ENCODE measurements at regions not wholly inside any gene's neighbourhood (a gene's known extent, or its start where the extent isn't known, plus 50 kb on each side); places are given as distances from the start of the nearest gene placed in this dataset.

DNA sequence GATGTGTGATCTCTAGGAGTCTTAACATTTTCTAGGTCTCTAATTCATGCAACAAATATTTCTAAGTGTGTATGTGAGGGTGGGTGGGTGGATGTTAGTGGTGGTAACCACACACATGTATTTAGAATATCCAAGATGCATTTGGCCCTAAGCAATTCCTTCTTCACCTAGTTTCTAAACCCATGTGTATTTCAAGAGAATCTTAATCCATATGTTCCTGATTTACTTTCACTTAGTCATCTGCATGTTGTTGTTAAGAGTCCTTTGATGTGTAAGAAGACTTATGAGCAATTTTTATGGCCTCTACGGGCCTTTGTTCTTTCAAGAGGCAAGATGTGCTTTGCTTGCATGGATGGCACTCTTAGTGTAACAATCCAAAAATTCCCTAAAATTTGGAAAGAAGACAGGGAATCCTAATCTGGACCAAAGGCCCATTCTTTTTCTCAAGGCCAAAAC is 282.6 kb downstream of the SPATA31D1 start:
- ATAC-seq (no peak), DNase-seq (no peak)
- Mint-ChIP-seq H3K27ac (no peak overlapping the region), H3K27me3 (no peaks in the 10 kb centered on the region), H3K4me3 (no peak overlapping the region), H3K9me3 (no peaks in the 10 kb centered on the region), H3K4me1 (no peaks in the 10 kb centered on the region)

DNA sequence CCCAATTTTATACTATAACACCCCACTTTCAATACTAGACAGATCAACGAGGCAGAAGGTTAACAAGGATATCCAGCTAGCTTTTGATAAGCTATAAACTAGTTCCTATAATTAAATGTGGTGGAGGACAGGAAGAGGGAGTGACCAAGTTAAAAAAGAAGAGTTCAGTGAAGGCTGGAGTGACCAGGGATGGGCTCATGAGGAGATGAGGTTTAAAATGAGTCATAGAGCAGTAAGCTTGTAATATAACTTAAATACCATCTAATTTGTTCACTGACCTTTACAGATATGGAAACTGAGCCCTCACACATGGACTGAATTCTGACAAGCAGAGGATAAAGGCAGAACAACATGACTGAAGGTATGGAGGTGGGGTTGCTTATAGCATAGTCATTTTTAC is 284.5 kb downstream of the SPATA31D1 start:
- no peak overlapping the region for H3K4me3 Mint-ChIP-seq
- no peaks in the 10 kb centered on the region for H3K27me3 Mint-ChIP-seq
- DNase-seq (no peak), ATAC-seq (no peak)
- H3K9me3 Mint-ChIP-seq = peaks cover 0 to 6% of the 10 kb centered on the region in 2 donors
- H3K27ac Mint-ChIP-seq = no peak overlapping the region
- no peaks in the 10 kb centered on the region for H3K4me1 Mint-ChIP-seq

GRCh38 chr9:82275258-82275927 is 286.8 kb downstream of the SPATA31D1 start:
- H3K27ac Mint-ChIP-seq = no peak overlapping the region
- H3K4me3 Mint-ChIP-seq = no peak overlapping the region
- H3K9me3 Mint-ChIP-seq = peaks cover 0 to 6% of the 10 kb centered on the region in 2 donors
- no peaks in the 10 kb centered on the region for H3K27me3 Mint-ChIP-seq
- H3K4me1 Mint-ChIP-seq = no peaks in the 10 kb centered on the region
- no peak for DNase-seq
- ATAC-seq = no peak

DNA sequence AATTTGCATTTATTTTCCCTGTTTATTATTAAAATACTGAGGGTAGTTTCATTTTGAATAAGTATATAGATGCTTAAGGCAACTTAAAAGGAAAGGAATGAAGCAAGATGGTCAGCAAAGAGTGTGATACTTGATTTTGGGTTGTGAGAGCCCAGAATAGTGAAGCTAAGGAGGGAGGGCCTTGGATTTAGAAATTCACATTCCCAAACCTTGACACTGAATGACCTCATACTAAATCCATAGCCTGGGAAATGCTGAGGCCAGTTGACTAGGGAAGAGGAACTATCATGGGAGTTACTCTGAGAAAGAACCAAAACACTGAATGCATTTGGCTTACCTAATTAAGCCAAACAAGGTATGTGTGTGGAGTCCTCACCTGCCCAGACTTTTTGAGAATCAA is 292.5 kb downstream of the SPATA31D1 start:
- Mint-ChIP-seq H3K4me1 (no peaks in the 10 kb centered on the region), H3K4me3 (no peak overlapping the region), H3K27me3 (no peaks in the 10 kb centered on the region), H3K27ac (no peak overlapping the region), H3K9me3 (peaks cover 11 to 16% of the 10 kb centered on the region in 2 donors)
- ATAC-seq (no peak), DNase-seq (no peak)

DNA sequence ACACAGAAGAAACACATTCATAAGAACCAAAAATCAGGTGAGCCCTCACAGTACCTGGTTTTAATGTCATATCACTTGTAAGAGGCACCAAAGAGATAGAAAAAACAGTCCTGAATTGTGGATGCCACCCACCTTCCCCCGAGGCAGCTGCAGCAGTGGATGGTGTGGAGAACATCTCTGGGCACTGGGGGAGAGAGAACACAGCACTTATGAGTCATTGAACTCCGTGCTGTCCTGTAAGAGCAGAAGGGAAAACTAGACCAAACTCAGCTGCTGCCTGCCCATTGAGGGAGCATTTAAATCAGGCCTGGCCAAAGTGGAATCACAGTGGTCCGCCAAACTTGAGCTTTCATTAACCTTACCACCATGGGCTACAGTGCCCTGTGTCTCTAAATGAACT is 296.2 kb downstream of the SPATA31D1 start:
- ATAC-seq (no peak), DNase-seq (no peak)
- Mint-ChIP-seq H3K4me1 (no peaks in the 10 kb centered on the region), H3K27ac (no peak overlapping the region), H3K4me3 (no peak overlapping the region), H3K9me3 (peaks cover 15 to 18% of the 10 kb centered on the region in 2 donors), H3K27me3 (no peaks in the 10 kb centered on the region)

DNA sequence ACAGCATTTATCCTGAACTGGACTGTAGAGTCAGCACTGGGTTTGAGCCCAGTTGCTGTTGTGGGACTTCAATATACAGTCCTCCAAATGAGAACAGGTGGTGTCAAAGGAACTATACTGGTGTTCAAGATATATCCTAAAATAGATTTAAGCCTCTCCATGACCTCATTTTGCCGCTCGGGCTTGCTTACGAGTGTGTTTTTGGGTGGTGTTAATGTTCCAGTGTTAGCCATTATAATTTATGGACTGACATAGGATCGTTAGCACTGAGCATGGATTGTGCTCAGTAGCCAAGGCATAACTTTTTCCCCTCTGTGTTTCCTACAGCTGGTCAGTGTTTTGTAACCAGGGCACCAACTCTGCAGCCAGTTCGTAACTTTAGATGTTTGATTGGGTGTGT is 306.6 kb downstream of the SPATA31D1 start:
- ATAC-seq = no peak
- H3K4me3 Mint-ChIP-seq = no peak overlapping the region
- H3K27ac Mint-ChIP-seq = no peak overlapping the region
- DNase-seq = no peak
- H3K4me1 Mint-ChIP-seq = no peaks in the 10 kb centered on the region
- H3K9me3 Mint-ChIP-seq = peaks cover 9 to 13% of the 10 kb centered on the region in 2 donors
- no peaks in the 10 kb centered on the region for H3K27me3 Mint-ChIP-seq

DNA sequence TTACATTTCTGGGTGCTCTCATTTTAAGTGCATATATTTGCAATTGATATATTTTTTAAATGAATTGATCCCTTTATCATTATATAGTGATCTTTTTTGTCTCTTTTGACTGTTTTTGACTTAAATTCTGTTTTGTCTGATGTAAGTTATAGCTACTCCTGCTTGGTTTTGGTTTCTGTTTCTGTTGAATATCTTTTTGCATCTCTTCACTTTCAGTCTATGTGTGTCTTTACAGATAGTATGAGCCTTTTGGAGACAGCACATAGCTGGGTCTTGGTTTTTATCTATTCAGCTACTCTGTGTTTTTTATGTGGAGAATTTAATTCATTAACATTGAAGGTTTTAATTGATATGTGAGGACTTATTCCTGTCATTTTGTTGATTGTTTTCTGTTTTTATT is 311.3 kb downstream of the SPATA31D1 start:
- no peaks in the 10 kb centered on the region for H3K4me1 Mint-ChIP-seq
- DNase-seq = no peak
- H3K27me3 Mint-ChIP-seq = no peaks in the 10 kb centered on the region
- peaks cover 15 to 16% of the 10 kb centered on the region in 2 donors for H3K9me3 Mint-ChIP-seq
- no peak for ATAC-seq
- H3K27ac Mint-ChIP-seq = no peak overlapping the region
- H3K4me3 Mint-ChIP-seq = no peak overlapping the region

DNA sequence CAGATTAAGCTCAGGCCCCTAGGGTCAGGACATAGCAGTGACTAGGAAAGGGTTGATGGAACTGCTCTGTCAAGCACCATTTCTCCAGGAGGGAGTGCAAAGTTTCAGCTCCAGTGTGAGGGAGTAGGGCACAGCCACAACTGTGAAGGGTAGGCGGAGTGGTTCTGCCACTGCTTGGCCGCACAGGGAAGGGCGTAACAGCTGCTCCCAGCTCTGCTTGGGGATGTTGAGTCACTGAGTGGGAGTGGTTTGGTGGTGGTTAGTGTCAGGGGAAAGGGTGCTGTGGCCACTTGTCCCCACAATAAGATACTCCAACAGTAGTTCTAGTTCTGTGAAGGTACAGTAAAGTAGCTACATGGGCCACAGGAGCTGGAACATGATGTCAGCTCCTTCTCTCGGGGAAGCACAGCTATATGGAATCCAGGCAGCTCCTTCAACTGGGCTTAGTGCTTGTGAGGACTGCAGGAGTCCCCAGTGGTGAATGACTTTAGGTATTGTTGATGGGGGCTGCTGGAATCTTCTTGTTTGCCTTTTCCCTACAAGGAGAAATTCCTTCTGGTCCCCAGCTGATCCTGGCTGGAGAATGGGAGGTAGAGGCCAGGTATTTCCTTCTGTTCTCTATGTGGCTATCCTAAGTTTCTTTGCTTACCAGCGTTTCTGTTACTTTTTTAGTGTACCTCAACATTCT is 314.5 kb downstream of the SPATA31D1 start:
- H3K27me3 Mint-ChIP-seq = no peaks in the 10 kb centered on the region
- H3K27ac Mint-ChIP-seq = no peak overlapping the region
- H3K4me1 Mint-ChIP-seq = no peaks in the 10 kb centered on the region
- no peak overlapping the region for H3K4me3 Mint-ChIP-seq
- peaks cover 12 to 14% of the 10 kb centered on the region in 2 donors for H3K9me3 Mint-ChIP-seq
- ATAC-seq (no peak), DNase-seq (no peak)

DNA sequence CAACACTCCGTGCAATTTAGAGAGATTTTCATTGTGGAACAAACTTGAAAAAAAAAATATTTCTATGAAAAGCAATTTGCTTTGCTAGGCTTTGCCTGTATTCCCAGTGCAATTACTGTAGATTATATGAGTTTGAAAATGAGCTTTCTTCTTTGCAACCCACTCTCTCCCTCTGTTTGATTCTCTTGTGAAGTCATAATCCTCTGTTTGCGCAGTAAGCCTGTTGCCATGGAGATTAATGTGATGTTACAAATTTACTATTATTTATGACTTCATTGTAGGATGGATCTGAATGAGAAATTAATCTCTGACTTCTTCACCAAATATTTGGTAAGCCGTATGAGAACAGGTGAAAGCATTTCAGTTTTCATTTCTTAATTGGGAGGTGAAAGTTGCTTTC is 320.3 kb downstream of the SPATA31D1 start:
- no peak for DNase-seq
- H3K9me3 Mint-ChIP-seq = peaks cover 0 to 15% of the 10 kb centered on the region in 2 donors
- H3K27me3 Mint-ChIP-seq = no peaks in the 10 kb centered on the region
- H3K27ac Mint-ChIP-seq = no peak overlapping the region
- H3K4me1 Mint-ChIP-seq = no peaks in the 10 kb centered on the region
- H3K4me3 Mint-ChIP-seq = no peak overlapping the region
- no peak for ATAC-seq

GRCh38 chr9:82313697-82314096 is 325.1 kb downstream of the SPATA31D1 start:
- no peak for DNase-seq
- Mint-ChIP-seq H3K9me3 (peaks cover 0 to 15% of the 10 kb centered on the region in 2 donors), H3K4me3 (no peak overlapping the region), H3K27me3 (no peaks in the 10 kb centered on the region), H3K27ac (no peak overlapping the region), H3K4me1 (no peaks in the 10 kb centered on the region)
- no peak for ATAC-seq

DNA sequence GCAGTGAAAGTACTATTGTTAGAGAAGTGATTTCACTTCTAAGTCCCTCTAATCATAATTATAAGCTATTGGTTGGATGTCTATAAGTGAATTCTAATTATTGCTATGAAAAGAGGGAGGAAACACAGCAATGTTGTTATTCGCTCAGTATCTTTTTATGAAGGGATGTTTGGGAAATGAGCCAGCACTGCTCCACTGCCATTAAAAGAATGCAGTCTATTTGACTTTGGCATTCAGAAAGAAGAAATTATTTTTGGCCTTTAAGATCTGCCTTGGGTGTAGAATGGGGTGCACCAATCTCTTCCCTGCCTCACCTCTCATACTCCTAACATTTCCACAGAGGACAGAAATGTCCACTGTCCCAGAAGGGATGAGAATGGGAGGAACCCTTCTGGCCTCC is 332.0 kb downstream of the SPATA31D1 start:
- H3K27ac Mint-ChIP-seq = no peak overlapping the region
- H3K27me3 Mint-ChIP-seq = no peaks in the 10 kb centered on the region
- peaks cover 15 to 20% of the 10 kb centered on the region in 2 donors for H3K9me3 Mint-ChIP-seq
- DNase-seq (no peak), ATAC-seq (no peak)
- no peak overlapping the region for H3K4me3 Mint-ChIP-seq
- no peaks in the 10 kb centered on the region for H3K4me1 Mint-ChIP-seq

DNA sequence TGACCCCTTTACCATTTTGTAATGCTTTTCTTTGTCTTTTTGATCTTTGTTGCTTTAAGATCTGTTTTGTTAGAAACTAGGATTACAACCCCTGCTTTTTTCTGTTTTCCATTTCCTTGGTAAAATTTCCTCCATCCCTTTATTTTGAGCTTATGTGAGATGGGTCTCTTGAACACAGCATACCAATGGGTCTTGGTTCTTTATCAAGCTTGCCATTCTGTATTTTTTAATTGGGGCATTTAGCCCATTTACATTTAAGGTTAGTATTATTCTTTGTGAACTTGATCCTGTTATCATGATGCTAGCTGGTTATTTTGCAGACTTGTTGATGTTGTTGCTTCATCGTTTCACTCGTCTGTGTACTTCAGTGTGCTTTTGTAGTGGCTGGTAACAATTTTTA is 337.3 kb downstream of the SPATA31D1 start:
- Mint-ChIP-seq H3K4me1 (no peaks in the 10 kb centered on the region), H3K4me3 (no peak overlapping the region), H3K9me3 (peaks cover 20 to 41% of the 10 kb centered on the region in 2 donors), H3K27me3 (no peaks in the 10 kb centered on the region), H3K27ac (peak overlapping the region in 1 of 2 donors; percentile 50)
- ATAC-seq (no peak), DNase-seq (no peak)

DNA sequence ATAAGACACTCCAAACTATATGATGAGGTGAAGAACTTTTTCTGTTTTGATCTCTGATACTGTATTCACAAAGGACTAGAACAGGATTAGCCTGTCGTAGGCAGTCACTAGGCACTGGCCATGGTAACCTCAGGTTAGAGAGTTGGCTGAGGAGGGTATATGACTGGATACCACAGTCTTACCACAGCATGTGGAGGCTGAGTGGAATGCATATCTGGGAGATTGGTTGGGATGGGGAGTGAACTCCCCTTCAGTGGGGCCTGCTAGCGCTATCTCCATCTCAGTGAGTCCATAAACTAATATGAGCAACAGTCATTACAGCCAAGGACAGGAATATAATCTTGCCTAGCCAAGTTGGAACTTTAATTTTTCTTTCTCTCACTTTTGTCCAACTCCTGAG is 339.1 kb downstream of the SPATA31D1 start:
- H3K27me3 Mint-ChIP-seq = no peaks in the 10 kb centered on the region
- peaks cover 19 to 41% of the 10 kb centered on the region in 2 donors for H3K9me3 Mint-ChIP-seq
- no peak overlapping the region for H3K4me3 Mint-ChIP-seq

GRCh38 chr9:82331079-82331478 is 342.5 kb downstream of the SPATA31D1 start:
- ATAC-seq (no peak), DNase-seq (no peak)
- Mint-ChIP-seq H3K4me3 (no peak overlapping the region), H3K4me1 (no peaks in the 10 kb centered on the region), H3K9me3 (peaks cover 22 to 24% of the 10 kb centered on the region in 2 donors), H3K27ac (no peak overlapping the region), H3K27me3 (no peaks in the 10 kb centered on the region)

More for the DNA sequence above, 339.1 kb downstream of the SPATA31D1 start:
- Mint-ChIP-seq H3K27ac (no peak overlapping the region), H3K4me1 (no peaks in the 10 kb centered on the region)
- no peak for DNase-seq
- no peak for ATAC-seq

DNA sequence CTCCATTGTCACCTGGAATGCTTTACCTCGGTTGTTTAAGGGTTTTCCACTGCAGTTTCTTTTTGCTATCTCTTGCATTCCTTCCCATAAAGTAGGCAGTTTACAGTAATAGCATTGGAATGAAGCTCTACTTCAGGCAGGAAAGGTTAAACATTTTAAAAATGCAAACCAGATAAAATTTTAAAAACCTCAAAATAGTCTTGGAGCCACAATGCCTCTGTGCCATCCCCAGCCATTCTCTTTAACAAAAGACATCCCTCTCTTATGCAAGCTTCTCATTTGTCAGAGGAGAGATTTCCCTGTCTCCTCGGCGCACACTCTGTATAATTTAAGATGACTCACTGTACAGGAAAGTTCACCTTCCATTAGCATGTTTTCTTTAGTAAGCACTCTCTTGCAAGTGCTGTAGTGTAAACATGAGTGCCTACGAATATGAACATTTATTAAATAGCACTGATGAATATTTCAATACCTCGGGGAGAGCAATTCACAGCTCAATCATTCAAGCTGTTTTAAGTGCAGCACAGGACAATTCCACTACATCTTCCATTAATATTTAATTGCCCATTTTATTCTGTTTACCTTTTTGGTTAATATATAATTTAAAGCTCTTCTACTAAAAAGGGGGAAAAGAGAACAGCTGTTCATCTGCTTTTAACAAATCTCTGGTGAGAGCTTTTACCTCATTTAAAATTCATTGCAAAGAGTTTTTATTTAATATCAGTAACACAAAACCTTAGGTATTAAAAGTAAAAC is 343.6 kb downstream of the SPATA31D1 start:
- no peak for ATAC-seq
- no peak for DNase-seq
- H3K4me3 Mint-ChIP-seq = no peak overlapping the region
- no peaks in the 10 kb centered on the region for H3K4me1 Mint-ChIP-seq
- H3K27ac Mint-ChIP-seq = no peak overlapping the region
- peaks cover 16 to 18% of the 10 kb centered on the region in 2 donors for H3K9me3 Mint-ChIP-seq
- H3K27me3 Mint-ChIP-seq = no peaks in the 10 kb centered on the region

GRCh38 chr9:82332774-82333152 is 344.2 kb downstream of the SPATA31D1 start:
- Mint-ChIP-seq H3K27me3 (no peaks in the 10 kb centered on the region), H3K4me1 (no peaks in the 10 kb centered on the region), H3K27ac (no peak overlapping the region), H3K4me3 (no peak overlapping the region), H3K9me3 (peaks cover 13 to 18% of the 10 kb centered on the region in 2 donors)
- no peak for DNase-seq
- ATAC-seq = no peak

Data from stimulated activated naive CD8-positive, alpha-beta T cell treated with anti-CD3 and anti-CD28 coated beads, Interleukin-15, amount 100 ng/mL, for 72 hours (primary cell).